Caco-2 (cell line): ENCODE measurements at regions not wholly inside any gene's neighbourhood (a gene's known extent, or its start where the extent isn't known, plus 50 kb on each side); places are given as distances from the start of the nearest gene placed in this dataset.

Experiments
- BruUV-seq: library from RNA; stranded (reverse); fragments of 400-500 nt; replicated peaks from 2 replicates; lab custom pipeline; 2021; lab: Mats Ljungman, UMichigan
- CTCF ChIA-PET: fragments of 300-600 bp; sonication (Branson Sonifier 250); formaldehyde crosslinking; loops from one replicate; lab custom pipeline; 2022; ENCODE audit warnings: antibody characterized with exemption; lab: Charles Lee
- POLR2A ChIA-PET: fragments of 300-600 bp; sonication (Branson Sonifier 250); formaldehyde crosslinking; loops from one replicate; lab custom pipeline; 2022; ENCODE audit warnings: antibody characterized with exemption; lab: Charles Lee
- DNase-seq, 2 experiments: peaks; one replicate each; pipeline versions ENCODE4 v3.0.0 to v3.0.0-alpha.2; 2020 to 2022
- H3K27me3 ChIP-seq: replicated peaks from 2 replicates; pipeline ENCODE4 v1.6.0; 2011; ENCODE audit warnings: low read length; ENCODE audit not compliant: control insufficient read depth, insufficient read depth
- H3K36me3 ChIP-seq: 2 replicates; pipeline ENCODE4 v1.5.1; 2011; ENCODE audit warnings: low read length; ENCODE audit not compliant: control insufficient read depth, insufficient read depth
- H3K4me1 ChIP-seq: fragments of 250-450 bp; sonication (Bioruptor Pico); 2 replicates; pipeline ENCODE4 v1.5.1; 2020; ENCODE audit warnings: mild to moderate bottlenecking
- H3K4me3 ChIP-seq: 2 replicates; pipeline ENCODE4 v1.5.1; 2011; ENCODE audit warnings: low read depth, mild to moderate bottlenecking, control low read depth, low read length
- H3K9me3 ChIP-seq: fragments of 250-450 bp; sonication (Bioruptor Pico); 2 replicates; pipeline ENCODE4 v1.5.1; 2020; ENCODE audit warnings: mild to moderate bottlenecking, moderate library complexity
- H3K27ac Mint-ChIP-seq: one replicate; pipeline ENCODE4 v1.8.0; 2022; ENCODE audit warnings: mixed read lengths; ENCODE audit not compliant: unreplicated experiment
- H3K27me3 Mint-ChIP-seq: one replicate; pipeline ENCODE4 v1.8.0; 2022; ENCODE audit warnings: mixed read lengths; ENCODE audit not compliant: insufficient read depth, unreplicated experiment
- H3K36me3 Mint-ChIP-seq: one replicate; pipeline ENCODE4 v1.8.0; 2022; ENCODE audit warnings: mild to moderate bottlenecking, mixed read lengths; ENCODE audit not compliant: insufficient read depth, unreplicated experiment
- H3K4me1 Mint-ChIP-seq: one replicate; pipeline ENCODE4 v1.8.0; 2022; ENCODE audit warnings: low read depth, mixed read lengths; ENCODE audit not compliant: unreplicated experiment
- H3K4me3 Mint-ChIP-seq: one replicate; pipeline ENCODE4 v1.8.0; 2022; ENCODE audit warnings: mild to moderate bottlenecking, moderate library complexity, mixed read lengths; ENCODE audit not compliant: unreplicated experiment
- H3K9me3 Mint-ChIP-seq: one replicate; pipeline ENCODE4 v1.8.0; 2022; ENCODE audit warnings: mixed read lengths; ENCODE audit not compliant: unreplicated experiment
- intact Hi-C: fragments of 100-400 bp; cut with micrococcal nuclease; formaldehyde crosslinking; loops from one replicate; pipeline ENCODE4 v1.10.0; 2022; ENCODE audit not compliant: unreplicated experiment
- TF ChIP-seq, protein P1 (sequence below), 2 experiments: fragments of 200-600 bp in 1 of 2; IDR thresholded peaks; 1 replicate in 1 of 2; 2 replicates in 1 of 2; pipeline versions ENCODE4 v1.5.1 to v1.8.0; 2011 to 2022; ENCODE audit warnings: antibody characterized with exemption in 1 of 2, control low read depth in 1 of 2, inconsistent platforms in 1 of 2, low read depth in 1 of 2, low read length in 1 of 2, mild to moderate bottlenecking in 1 of 2, moderate library complexity in 1 of 2; ENCODE audit not compliant: insufficient read depth in 1 of 2, severe bottlenecking in 1 of 2, unreplicated experiment in 1 of 2

DNA sequence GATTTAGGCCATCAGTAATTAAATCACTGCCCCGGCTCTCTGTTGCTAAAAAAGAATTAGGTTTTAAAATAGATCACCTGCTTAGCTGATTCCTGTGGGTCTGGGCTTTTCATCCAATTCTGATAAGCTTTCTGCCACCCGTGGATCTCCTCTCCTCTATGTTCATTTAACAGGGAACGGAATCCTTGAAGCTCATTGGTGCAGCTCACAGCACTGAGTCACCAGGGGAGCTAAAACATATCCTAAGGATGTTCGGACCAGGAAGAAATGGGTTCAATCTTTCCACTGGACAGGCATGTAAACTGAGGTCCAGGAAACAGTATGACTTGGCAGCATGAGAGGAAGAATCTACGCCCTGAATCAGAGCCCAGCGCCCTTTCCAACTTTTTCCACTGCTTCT, 267.1 kb upstream of the GRIA1 start:
- Mint-ChIP-seq H3K4me1 (no peaks in the 10 kb centered on the region), H3K36me3 (no peaks in the 10 kb centered on the region), H3K27me3 (no peaks in the 10 kb centered on the region), H3K4me3 (no peak overlapping the region), H3K9me3 (peaks cover 2% of the 10 kb centered on the region), H3K27ac (no peak overlapping the region)
- CTCF ChIA-PET: no interaction called here
- Histone ChIP-seq H3K27me3 (no peaks in the 10 kb centered on the region), H3K4me1 (no peaks in the 10 kb centered on the region), H3K9me3 (no peaks in the 10 kb centered on the region), H3K36me3 (no peaks in the 10 kb centered on the region), H3K4me3 (no peak overlapping the region)
- intact Hi-C loops: no loop called here
- POLR2A ChIA-PET: no interaction called here
- TF ChIP-seq, protein P1, sequence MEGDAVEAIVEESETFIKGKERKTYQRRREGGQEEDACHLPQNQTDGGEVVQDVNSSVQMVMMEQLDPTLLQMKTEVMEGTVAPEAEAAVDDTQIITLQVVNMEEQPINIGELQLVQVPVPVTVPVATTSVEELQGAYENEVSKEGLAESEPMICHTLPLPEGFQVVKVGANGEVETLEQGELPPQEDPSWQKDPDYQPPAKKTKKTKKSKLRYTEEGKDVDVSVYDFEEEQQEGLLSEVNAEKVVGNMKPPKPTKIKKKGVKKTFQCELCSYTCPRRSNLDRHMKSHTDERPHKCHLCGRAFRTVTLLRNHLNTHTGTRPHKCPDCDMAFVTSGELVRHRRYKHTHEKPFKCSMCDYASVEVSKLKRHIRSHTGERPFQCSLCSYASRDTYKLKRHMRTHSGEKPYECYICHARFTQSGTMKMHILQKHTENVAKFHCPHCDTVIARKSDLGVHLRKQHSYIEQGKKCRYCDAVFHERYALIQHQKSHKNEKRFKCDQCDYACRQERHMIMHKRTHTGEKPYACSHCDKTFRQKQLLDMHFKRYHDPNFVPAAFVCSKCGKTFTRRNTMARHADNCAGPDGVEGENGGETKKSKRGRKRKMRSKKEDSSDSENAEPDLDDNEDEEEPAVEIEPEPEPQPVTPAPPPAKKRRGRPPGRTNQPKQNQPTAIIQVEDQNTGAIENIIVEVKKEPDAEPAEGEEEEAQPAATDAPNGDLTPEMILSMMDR (IDR thresholded peaks at IDR 0.05; ENCODE audit: insufficient read depth in 1 of 2, low read depth in 1 of 2, low read length in 1 of 2, severe bottlenecking in 1 of 2, unreplicated experiment in 1 of 2): no peak
- DNase-seq: no peak
- no TSS peak for BruUV-seq

DNA sequence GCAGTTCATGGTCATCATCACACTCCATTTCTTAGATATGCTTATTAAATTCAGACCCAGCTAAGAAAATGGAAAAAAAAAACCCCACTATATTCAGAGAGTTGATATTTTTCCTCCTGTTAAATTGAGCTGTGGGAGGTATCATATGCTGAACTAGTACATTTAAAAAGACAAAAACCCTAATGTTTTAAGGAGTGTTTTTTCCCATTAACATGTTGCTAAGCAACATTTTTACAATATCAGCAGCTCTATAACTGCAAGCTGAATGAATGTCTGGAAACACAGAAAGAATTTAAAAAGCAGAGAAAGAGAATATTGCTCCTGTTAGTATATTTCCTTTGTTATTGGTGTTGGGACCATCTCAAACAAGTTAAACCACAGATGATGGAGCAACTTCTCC, 265.8 kb upstream of the GRIA1 start:
- CTCF ChIA-PET: no interaction called here
- Mint-ChIP-seq H3K36me3 (no peaks in the 10 kb centered on the region), H3K27me3 (no peaks in the 10 kb centered on the region), H3K27ac (no peak overlapping the region), H3K4me1 (no peaks in the 10 kb centered on the region), H3K9me3 (no peaks in the 10 kb centered on the region), H3K4me3 (no peak overlapping the region)
- Histone ChIP-seq H3K9me3 (no peaks in the 10 kb centered on the region), H3K27me3 (no peaks in the 10 kb centered on the region), H3K4me3 (no peak overlapping the region), H3K4me1 (no peaks in the 10 kb centered on the region), H3K36me3 (no peaks in the 10 kb centered on the region)
- POLR2A ChIA-PET: no interaction called here
- intact Hi-C loops: no loop called here
- TF ChIP-seq, protein P1 (IDR thresholded peaks at IDR 0.05; ENCODE audit: insufficient read depth in 1 of 2, low read depth in 1 of 2, low read length in 1 of 2, severe bottlenecking in 1 of 2, unreplicated experiment in 1 of 2): no peak
- BruUV-seq: no TSS peak
- DNase-seq: no peak

DNA sequence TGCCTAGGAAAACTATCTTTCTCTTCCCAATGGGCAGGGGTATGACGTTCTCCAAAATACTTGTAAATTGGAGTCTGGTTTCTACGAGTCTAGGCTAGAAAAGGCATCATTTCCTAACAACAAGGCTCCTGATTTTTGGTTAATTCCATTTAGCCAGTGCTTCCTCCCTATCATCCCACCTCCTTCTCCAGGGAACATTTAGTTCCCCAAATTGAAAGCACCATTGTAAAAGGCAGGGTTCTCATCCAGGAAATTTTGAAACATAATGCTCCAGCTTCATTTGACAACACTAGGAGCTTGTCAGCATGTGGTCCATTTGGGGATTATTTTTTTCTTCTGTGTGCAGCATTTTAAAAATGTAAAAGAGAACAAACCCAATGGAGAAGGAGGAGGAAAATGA, 256.5 kb upstream of the GRIA1 start:
- H3K4me3 ChIP-seq: no peak overlapping the region
- ChIA-PET POLR2A (no interaction called here), CTCF (no interaction called here)
- no peaks in the 10 kb centered on the region for H3K4me1 ChIP-seq
- TF ChIP-seq, protein P1 (IDR thresholded peaks at IDR 0.05; ENCODE audit: insufficient read depth in 1 of 2, low read depth in 1 of 2, low read length in 1 of 2, severe bottlenecking in 1 of 2, unreplicated experiment in 1 of 2): no peak
- H3K27ac Mint-ChIP-seq: no peak overlapping the region
- DNase-seq: no peak
- no peaks in the 10 kb centered on the region for H3K27me3 Mint-ChIP-seq
- no peaks in the 10 kb centered on the region for H3K36me3 Mint-ChIP-seq
- no peaks in the 10 kb centered on the region for H3K4me1 Mint-ChIP-seq
- no peaks in the 10 kb centered on the region; the same call in 1 of the 2 replicates for H3K9me3 ChIP-seq
- no peaks in the 10 kb centered on the region for H3K27me3 ChIP-seq
- H3K9me3 Mint-ChIP-seq: peaks cover 13% of the 10 kb centered on the region
- intact Hi-C loops: no loop called here
- no TSS peak for BruUV-seq
- H3K4me3 Mint-ChIP-seq: no peak overlapping the region
- no peaks in the 10 kb centered on the region for H3K36me3 ChIP-seq
